GM18519 (cell line): ENCODE measurements at regions not wholly inside any gene's neighbourhood (a gene's known extent, or its start where the extent isn't known, plus 50 kb on each side); places are given as distances from the start of the nearest gene placed in this dataset.

Experiments used
- ATAC-seq: cut with Tn5 transposase; IDR thresholded peaks from one replicate; pipeline ENCODE4 v1.9.1; 2021; ENCODE audit warnings: mild to moderate bottlenecking, moderate library complexity; ENCODE audit not compliant: unreplicated experiment, low FRiP score

- ATAC-seq = no peak
Observed at GRCh38 chr6:14187406-14187805, 69.8 kb downstream of the CD83 start.

GRCh38 chr6:14189074-14189473 lies 71.5 kb downstream of the CD83 start:
- no peak for ATAC-seq

- no peak for ATAC-seq
Observed at GRCh38 chr6:14190191-14190928, 72.8 kb downstream of the CD83 start.

- no peak for ATAC-seq
Observed at GRCh38 chr6:14190929-14191224, 73.3 kb downstream of the CD83 start.

- no peak for ATAC-seq
Observed at GRCh38 chr6:14191761-14192160, 74.2 kb downstream of the CD83 start.

- ATAC-seq = no peak
Observed at GRCh38 chr6:14192216-14192788, 74.7 kb downstream of the CD83 start.

- no peak for ATAC-seq
Observed at GRCh38 chr6:14193524-14193923, 76.0 kb downstream of the CD83 start.

- no peak for ATAC-seq
Observed at GRCh38 chr6:14194483-14194882, 76.9 kb downstream of the CD83 start.

GRCh38 chr6:14194976-14195375 lies 77.4 kb downstream of the CD83 start:
- ATAC-seq = no peak

- no peak for ATAC-seq
Observed at GRCh38 chr6:14196026-14196425, 78.5 kb downstream of the CD83 start.

- ATAC-seq = no peak
Observed at GRCh38 chr6:14197118-14197517, 79.5 kb downstream of the CD83 start.

GRCh38 chr6:14200047-14200446 lies 82.5 kb downstream of the CD83 start:
- ATAC-seq = no peak

- ATAC-seq = no peak
Observed at GRCh38 chr6:14202947-14203346, 85.4 kb downstream of the CD83 start.

- no peak for ATAC-seq
Observed at GRCh38 chr6:14206391-14206790, 88.8 kb downstream of the CD83 start.

- ATAC-seq = no peak
Observed at GRCh38 chr6:14207448-14207847, 89.9 kb downstream of the CD83 start.

- no peak for ATAC-seq
Observed at GRCh38 chr6:14209000-14209399, 91.4 kb downstream of the CD83 start.

GRCh38 chr6:14210077-14210476 lies 92.5 kb downstream of the CD83 start:
- ATAC-seq = no peak

GRCh38 chr6:14210663-14211561 lies 93.3 kb downstream of the CD83 start:
- ATAC-seq = peak; percentile 89

- ATAC-seq = no peak
Observed at GRCh38 chr6:14211562-14211942, 94.0 kb downstream of the CD83 start.

- ATAC-seq = no peak
Observed at GRCh38 chr6:14212020-14212419, 94.4 kb downstream of the CD83 start.

- ATAC-seq = no peak
Observed at GRCh38 chr6:14212632-14213031, 95.1 kb downstream of the CD83 start.
